ENCODE measurements at regions not wholly inside any gene's neighbourhood (a gene's known extent, or its start where the extent isn't known, plus 50 kb on each side); places are given as distances from the start of the nearest gene placed in this dataset.

- H3K27ac ChIP-seq = no peak overlapping the region
- H4K20me1 ChIP-seq = no peaks in the 10 kb centered on the region
- no peaks in the 10 kb centered on the region for H3K9me3 ChIP-seq
- no peaks in the 10 kb centered on the region for H3K4me1 ChIP-seq
- no peaks in the 10 kb centered on the region for H3K36me3 ChIP-seq
- no peak overlapping the region for H3K4me3 ChIP-seq
- no peaks in the 10 kb centered on the region for H3K27me3 ChIP-seq
- H3K4me2 ChIP-seq = no peak overlapping the region
- no peak for TF ChIP-seq Cebpa-rat (IDR thresholded peaks at IDR 0.05)
- H3K9ac ChIP-seq = no peak overlapping the region
Measured at GRCh38 chr13:20351281-20352022, 119.3 kb upstream of the GJB6 start.

- Histone ChIP-seq H3K27ac (no peak overlapping the region), H3K4me3 (no peak overlapping the region), H3K4me2 (no peak overlapping the region), H3K27me3 (no peaks in the 10 kb centered on the region), H3K4me1 (no peaks in the 10 kb centered on the region), H4K20me1 (no peaks in the 10 kb centered on the region), H3K9ac (no peak overlapping the region), H3K9me3 (no peaks in the 10 kb centered on the region), H3K36me3 (no peaks in the 10 kb centered on the region)
- TF ChIP-seq Cebpa-rat (IDR thresholded peaks at IDR 0.05) = no peak
Measured at GRCh38 chr13:20350819-20351218, 118.7 kb upstream of the GJB6 start.

GRCh38 chr13:20350382-20350763, 118.3 kb upstream of the GJB6 start:
- H3K4me3 ChIP-seq = no peak overlapping the region
- H3K4me2 ChIP-seq = no peak overlapping the region
- no peaks in the 10 kb centered on the region for H3K27me3 ChIP-seq
- no peak overlapping the region for H3K27ac ChIP-seq
- no peak for TF ChIP-seq Cebpa-rat (IDR thresholded peaks at IDR 0.05)
- no peak overlapping the region for H3K9ac ChIP-seq
- H3K9me3 ChIP-seq = no peaks in the 10 kb centered on the region
- H3K4me1 ChIP-seq = no peaks in the 10 kb centered on the region
- H3K36me3 ChIP-seq = no peaks in the 10 kb centered on the region
- H4K20me1 ChIP-seq = no peaks in the 10 kb centered on the region

GRCh38 chr13:20349564-20350381, 117.7 kb upstream of the GJB6 start:
- Histone ChIP-seq H3K27me3 (no peaks in the 10 kb centered on the region), H3K4me3 (no peak overlapping the region), H3K9ac (no peak overlapping the region), H3K9me3 (no peaks in the 10 kb centered on the region), H3K36me3 (no peaks in the 10 kb centered on the region), H3K4me2 (no peak overlapping the region), H3K27ac (no peak overlapping the region), H3K4me1 (no peaks in the 10 kb centered on the region), H4K20me1 (no peaks in the 10 kb centered on the region)
- no peak for TF ChIP-seq Cebpa-rat (IDR thresholded peaks at IDR 0.05)

- TF ChIP-seq Cebpa-rat (IDR thresholded peaks at IDR 0.05) = no peak
- 0 out of 2 replicates have a peak, but pooled peaks cover 3% of the 10 kb centered on the region for H3K9me3 ChIP-seq
- no peak overlapping the region for H3K9ac ChIP-seq
- H3K36me3 ChIP-seq = no peaks in the 10 kb centered on the region
- H3K4me2 ChIP-seq = no peak overlapping the region
- no peaks in the 10 kb centered on the region for H4K20me1 ChIP-seq
- H3K4me1 ChIP-seq = no peaks in the 10 kb centered on the region
- no peak overlapping the region for H3K27ac ChIP-seq
- H3K27me3 ChIP-seq = no peaks in the 10 kb centered on the region
- H3K4me3 ChIP-seq = no peak overlapping the region
Measured at GRCh38 chr13:20348645-20349408, 116.7 kb upstream of the GJB6 start.

- Histone ChIP-seq H3K9me3 (0 out of 2 replicates have a peak, but pooled peaks cover 4% of the 10 kb centered on the region), H3K4me1 (no peaks in the 10 kb centered on the region), H4K20me1 (no peaks in the 10 kb centered on the region), H3K9ac (no peak overlapping the region), H3K27me3 (no peaks in the 10 kb centered on the region), H3K4me3 (no peak overlapping the region), H3K4me2 (no peak overlapping the region), H3K36me3 (no peaks in the 10 kb centered on the region), H3K27ac (no peak overlapping the region)
- no peak for TF ChIP-seq Cebpa-rat (IDR thresholded peaks at IDR 0.05)
Measured at GRCh38 chr13:20348018-20348417, 115.9 kb upstream of the GJB6 start.

- no peaks in the 10 kb centered on the region for H3K27me3 ChIP-seq
- H3K9ac ChIP-seq = no peak overlapping the region
- no peaks in the 10 kb centered on the region for H3K4me1 ChIP-seq
- 0 out of 2 replicates have a peak, but pooled peaks cover 4% of the 10 kb centered on the region for H3K9me3 ChIP-seq
- no peak overlapping the region for H3K4me2 ChIP-seq
- no peak overlapping the region for H3K27ac ChIP-seq
- TF ChIP-seq Cebpa-rat (IDR thresholded peaks at IDR 0.05) = no peak
- no peaks in the 10 kb centered on the region for H4K20me1 ChIP-seq
- no peaks in the 10 kb centered on the region for H3K36me3 ChIP-seq
- no peak overlapping the region for H3K4me3 ChIP-seq
Measured at GRCh38 chr13:20344836-20345490, 112.8 kb upstream of the GJB6 start.

- no peak overlapping the region for H3K4me2 ChIP-seq
- no peaks in the 10 kb centered on the region for H3K4me1 ChIP-seq
Measured at GRCh38 chr13:20342311-20342710, 110.2 kb upstream of the GJB6 start.

GRCh38 chr13:20340759-20341171, 108.6 kb upstream of the GJB6 start:
- Histone ChIP-seq H4K20me1 (no peaks in the 10 kb centered on the region), H3K36me3 (no peaks in the 10 kb centered on the region), H3K9ac (no peak overlapping the region), H3K27me3 (no peaks in the 10 kb centered on the region), H3K4me2 (no peak overlapping the region), H3K4me1 (no peaks in the 10 kb centered on the region), H3K27ac (no peak overlapping the region), H3K9me3 (0 out of 2 replicates have a peak, but pooled peaks cover 4% of the 10 kb centered on the region), H3K4me3 (no peak overlapping the region)
- no peak for TF ChIP-seq Cebpa-rat (IDR thresholded peaks at IDR 0.05)

More at GRCh38 chr13:20342311-20342710, 110.2 kb upstream of the GJB6 start:
- Histone ChIP-seq H4K20me1 (no peaks in the 10 kb centered on the region), H3K36me3 (no peaks in the 10 kb centered on the region), H3K4me3 (no peak overlapping the region), H3K9ac (no peak overlapping the region), H3K9me3 (0 out of 2 replicates have a peak, but pooled peaks cover 4% of the 10 kb centered on the region), H3K27me3 (no peaks in the 10 kb centered on the region), H3K27ac (no peak overlapping the region)
- no peak for TF ChIP-seq Cebpa-rat (IDR thresholded peaks at IDR 0.05)
